ENCODE measurements at regions not wholly inside any gene's neighbourhood (a gene's known extent, or its start where the extent isn't known, plus 50 kb on each side); places are given as distances from the start of the nearest gene placed in this dataset.

DNA sequence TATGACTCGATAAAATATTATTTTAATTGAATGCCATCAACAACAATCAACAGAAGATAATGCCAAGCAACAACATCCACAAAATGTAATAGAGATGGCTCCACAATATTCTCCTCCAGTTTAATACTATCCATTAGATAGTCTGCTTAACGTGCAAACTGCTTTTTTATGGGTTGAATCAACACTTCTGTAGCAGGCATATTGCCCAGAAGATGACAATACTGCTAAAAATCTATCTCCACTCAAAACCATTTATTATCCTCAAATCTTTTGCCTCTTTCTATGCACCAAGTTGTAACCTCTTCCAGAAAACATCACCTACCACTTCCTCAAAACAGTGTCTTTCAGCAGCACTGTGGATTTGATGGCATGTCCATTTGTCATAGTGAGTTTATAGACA, 295.7 kb upstream of the LMCD1 start:
- H3K4me3 ChIP-seq (ENCODE audit: low read depth, low read length): no peak overlapping the region
- H3K36me3 ChIP-seq: no peaks in the 10 kb centered on the region
- no peaks in the 10 kb centered on the region for H3K27me3 ChIP-seq
- no peaks in the 10 kb centered on the region for H3K4me1 ChIP-seq
- DNase-seq: no peak
- no peaks in the 10 kb centered on the region for H3K9me3 ChIP-seq
- TF ChIP-seq, protein P1, sequence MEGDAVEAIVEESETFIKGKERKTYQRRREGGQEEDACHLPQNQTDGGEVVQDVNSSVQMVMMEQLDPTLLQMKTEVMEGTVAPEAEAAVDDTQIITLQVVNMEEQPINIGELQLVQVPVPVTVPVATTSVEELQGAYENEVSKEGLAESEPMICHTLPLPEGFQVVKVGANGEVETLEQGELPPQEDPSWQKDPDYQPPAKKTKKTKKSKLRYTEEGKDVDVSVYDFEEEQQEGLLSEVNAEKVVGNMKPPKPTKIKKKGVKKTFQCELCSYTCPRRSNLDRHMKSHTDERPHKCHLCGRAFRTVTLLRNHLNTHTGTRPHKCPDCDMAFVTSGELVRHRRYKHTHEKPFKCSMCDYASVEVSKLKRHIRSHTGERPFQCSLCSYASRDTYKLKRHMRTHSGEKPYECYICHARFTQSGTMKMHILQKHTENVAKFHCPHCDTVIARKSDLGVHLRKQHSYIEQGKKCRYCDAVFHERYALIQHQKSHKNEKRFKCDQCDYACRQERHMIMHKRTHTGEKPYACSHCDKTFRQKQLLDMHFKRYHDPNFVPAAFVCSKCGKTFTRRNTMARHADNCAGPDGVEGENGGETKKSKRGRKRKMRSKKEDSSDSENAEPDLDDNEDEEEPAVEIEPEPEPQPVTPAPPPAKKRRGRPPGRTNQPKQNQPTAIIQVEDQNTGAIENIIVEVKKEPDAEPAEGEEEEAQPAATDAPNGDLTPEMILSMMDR (IDR thresholded peaks at IDR 0.05; ENCODE audit: low read depth, low read length): no peak

DNA sequence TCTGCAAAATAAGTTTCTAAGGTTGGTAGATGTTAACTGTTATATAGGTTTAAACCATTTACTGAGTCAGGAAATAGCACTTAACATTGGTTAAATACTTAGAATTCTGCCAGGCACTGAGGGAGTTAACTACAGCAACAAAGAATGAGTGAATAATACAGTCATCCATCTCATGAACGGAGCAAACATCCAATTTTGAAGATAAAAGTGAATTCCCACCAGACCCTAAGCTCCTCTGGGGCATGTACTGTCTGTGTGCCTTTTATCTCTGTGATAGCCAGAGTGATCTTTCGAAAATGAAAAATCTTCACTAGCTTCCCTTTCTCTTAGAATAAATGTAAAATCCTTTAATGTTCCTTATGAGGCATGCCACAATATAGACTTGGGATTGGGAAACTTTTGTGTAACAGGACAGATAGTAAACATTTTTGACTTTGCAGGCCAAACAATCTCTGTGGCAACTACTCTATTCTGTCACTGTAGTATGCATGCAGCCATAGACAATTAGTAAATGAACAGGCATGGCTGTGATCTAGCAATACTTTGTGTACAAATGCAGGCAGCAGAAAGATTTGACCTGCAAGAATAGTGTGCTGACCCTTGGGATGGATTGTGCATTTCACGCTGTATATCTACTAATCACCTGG, 294.5 kb upstream of the LMCD1 start:
- no peaks in the 10 kb centered on the region for H3K9me3 ChIP-seq
- no peaks in the 10 kb centered on the region for H3K4me1 ChIP-seq
- TF ChIP-seq, protein P1 (IDR thresholded peaks at IDR 0.05; ENCODE audit: low read depth, low read length): no peak
- no peaks in the 10 kb centered on the region for H3K36me3 ChIP-seq
- H3K4me3 ChIP-seq (ENCODE audit: low read depth, low read length): no peak overlapping the region
- DNase-seq: no peak
- no peaks in the 10 kb centered on the region for H3K27me3 ChIP-seq

DNA sequence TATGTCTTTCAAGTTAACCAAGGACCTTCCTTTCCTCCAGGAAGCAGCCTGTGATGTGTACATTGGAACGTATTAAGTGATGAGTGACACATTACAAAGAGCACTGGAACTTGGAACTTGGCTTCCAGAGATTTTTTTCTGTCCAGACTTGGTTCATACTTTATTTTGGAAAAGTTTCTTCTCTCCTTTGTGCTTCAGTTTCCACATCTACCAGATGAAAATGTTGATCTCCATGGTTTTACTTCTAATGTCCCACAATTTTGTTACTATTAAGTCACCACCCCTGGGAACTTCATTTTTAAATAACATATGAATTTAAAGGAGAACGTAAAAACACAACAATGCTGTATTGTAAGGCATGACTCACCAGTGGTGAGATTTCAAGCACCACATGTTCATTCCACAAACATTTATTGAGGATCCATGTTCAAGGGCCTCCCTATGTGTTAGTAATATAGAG, 290.7 kb upstream of the LMCD1 start:
- H3K4me3 ChIP-seq (ENCODE audit: low read depth, low read length): no peak overlapping the region
- no peaks in the 10 kb centered on the region for H3K36me3 ChIP-seq
- H3K9me3 ChIP-seq: no peaks in the 10 kb centered on the region
- H3K27me3 ChIP-seq: no peaks in the 10 kb centered on the region
- DNase-seq: no peak
- no peaks in the 10 kb centered on the region for H3K4me1 ChIP-seq
- TF ChIP-seq, protein P1 (IDR thresholded peaks at IDR 0.05; ENCODE audit: low read depth, low read length): no peak

DNA sequence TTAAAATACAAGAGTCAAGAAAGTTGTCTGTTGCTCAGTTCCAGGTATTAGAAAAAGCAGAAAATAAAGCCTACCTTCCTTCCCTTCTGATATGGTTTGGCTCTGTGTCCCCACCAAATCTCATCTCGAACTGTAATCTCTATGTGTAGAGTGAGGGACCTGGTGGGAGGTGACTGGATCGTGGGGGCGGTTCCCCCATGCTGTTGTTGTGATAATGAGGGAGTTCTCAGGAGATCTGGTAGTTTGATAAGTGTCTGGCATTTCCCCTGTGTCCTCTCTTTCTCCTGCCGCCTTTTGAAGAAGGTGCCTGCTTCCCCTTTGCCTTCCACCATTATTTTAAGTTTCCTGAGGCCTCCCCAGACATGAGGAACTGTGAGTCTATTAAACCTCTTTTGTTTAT, 288.8 kb upstream of the LMCD1 start:
- TF ChIP-seq, protein P1 (IDR thresholded peaks at IDR 0.05; ENCODE audit: low read depth, low read length): no peak
- DNase-seq: no peak
- H3K36me3 ChIP-seq: no peaks in the 10 kb centered on the region
- no peaks in the 10 kb centered on the region for H3K4me1 ChIP-seq
- no peaks in the 10 kb centered on the region for H3K9me3 ChIP-seq
- H3K4me3 ChIP-seq (ENCODE audit: low read depth, low read length): no peak overlapping the region
- H3K27me3 ChIP-seq: no peaks in the 10 kb centered on the region

DNA sequence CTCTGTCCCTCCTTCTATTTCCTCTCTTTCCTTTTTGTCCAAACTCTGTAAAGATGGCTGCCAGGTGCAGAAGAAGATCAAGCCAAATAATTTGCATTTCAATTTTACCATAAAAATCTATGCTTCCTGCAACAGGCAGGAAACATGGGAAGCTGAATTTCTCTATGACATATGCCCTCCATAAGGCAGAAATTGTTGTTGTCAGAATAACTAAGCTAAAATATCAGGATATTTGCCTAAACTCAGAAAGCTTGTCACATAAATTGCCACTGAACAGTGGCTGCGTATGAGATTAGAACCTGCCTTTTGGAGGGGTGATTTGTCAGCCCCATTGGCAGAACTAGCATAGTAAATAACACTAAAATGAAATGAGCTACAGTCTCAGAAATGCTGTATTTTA, 288.3 kb upstream of the LMCD1 start:
- Histone ChIP-seq H3K36me3 (no peaks in the 10 kb centered on the region), H3K27me3 (no peaks in the 10 kb centered on the region), H3K4me3 (ENCODE audit: low read depth, low read length) (no peak overlapping the region), H3K4me1 (no peaks in the 10 kb centered on the region), H3K9me3 (no peaks in the 10 kb centered on the region)
- DNase-seq: no peak
- TF ChIP-seq, protein P1 (IDR thresholded peaks at IDR 0.05; ENCODE audit: low read depth, low read length): no peak

DNA sequence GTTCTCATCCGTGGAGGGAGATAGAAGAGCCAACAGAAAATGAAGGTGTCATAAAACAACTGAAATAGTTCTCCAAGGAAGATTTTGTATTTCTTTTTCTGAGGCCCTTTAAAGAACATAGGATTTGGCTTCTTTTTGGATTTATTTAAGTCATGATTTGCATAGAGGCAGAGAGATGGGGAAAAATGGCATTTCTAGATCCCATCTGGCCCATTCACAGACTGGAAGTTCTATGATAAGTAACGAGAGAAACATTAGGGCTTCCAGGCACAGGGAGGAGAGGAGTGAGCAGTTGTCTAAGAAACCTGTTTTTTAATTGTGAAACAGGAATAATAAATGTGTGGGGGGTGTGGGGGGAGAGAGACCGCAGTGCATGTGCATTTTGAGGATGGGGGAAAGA, 285.8 kb upstream of the LMCD1 start:
- TF ChIP-seq, protein P1 (IDR thresholded peaks at IDR 0.05; ENCODE audit: low read depth, low read length): no peak
- Histone ChIP-seq H3K36me3 (no peaks in the 10 kb centered on the region), H3K4me1 (no peaks in the 10 kb centered on the region), H3K27me3 (no peaks in the 10 kb centered on the region), H3K4me3 (ENCODE audit: low read depth, low read length) (no peak overlapping the region), H3K9me3 (no peaks in the 10 kb centered on the region)
- DNase-seq: no peak
